ENCODE measurements at regions not wholly inside any gene's neighbourhood (a gene's known extent, or its start where the extent isn't known, plus 50 kb on each side); places are given as distances from the start of the nearest gene placed in this dataset.
A peak's percentile ranks its signal among the peaks of the same experiment; 100 is the strongest.

GRCh38 chr18:10340821-10341220 lies 113.6 kb upstream of the APCDD1 start:
- intact Hi-C loops (cut with DNase I), result no loop called here
- DNase-seq (ENCODE audit: extremely low spot score in 2 of 2), result no peak

GRCh38 chr18:10343778-10344177 lies 110.7 kb upstream of the APCDD1 start:
- DNase-seq (ENCODE audit: extremely low spot score in 2 of 2), result no peak
- H3K4me1 ChIP-seq, result no peaks in the 10 kb centered on the region
- H3K27ac ChIP-seq, result no peak overlapping the region
- no peak for TF ChIP-seq POLR2AphosphoS5 (IDR thresholded peaks at IDR 0.05; ENCODE audit: insufficient read depth in 1 of 2, low read depth in 1 of 2)
- TF ChIP-seq POLR2A (IDR thresholded peaks at IDR 0.05), result no peak
- TF ChIP-seq CTCF (IDR thresholded peaks at IDR 0.05), result no peak
- no peak overlapping the region for H3K4me3 ChIP-seq
- no peaks in the 10 kb centered on the region for H3K36me3 ChIP-seq
- no peaks in the 10 kb centered on the region for H3K27me3 ChIP-seq
- H3K9me3 ChIP-seq, result no peaks in the 10 kb centered on the region
- intact Hi-C loops (cut with DNase I), result no loop called here

More at GRCh38 chr18:10340821-10341220, 113.6 kb upstream of the APCDD1 start:
- H3K27me3 ChIP-seq, result no peaks in the 10 kb centered on the region
- no peak overlapping the region for H3K27ac ChIP-seq
- H3K4me1 ChIP-seq, result peaks cover 8% of the 10 kb centered on the region
- TF ChIP-seq CTCF (IDR thresholded peaks at IDR 0.05) (no peak), POLR2AphosphoS5 (IDR thresholded peaks at IDR 0.05; ENCODE audit: insufficient read depth in 1 of 2, low read depth in 1 of 2) (no peak), POLR2A (IDR thresholded peaks at IDR 0.05) (no peak)
- no peaks in the 10 kb centered on the region for H3K36me3 ChIP-seq
- no peaks in the 10 kb centered on the region for H3K9me3 ChIP-seq
- no peak overlapping the region for H3K4me3 ChIP-seq

- no peaks in the 10 kb centered on the region for H3K4me1 ChIP-seq
- H3K9me3 ChIP-seq, result no peaks in the 10 kb centered on the region
- no peak overlapping the region for H3K4me3 ChIP-seq
- no peak overlapping the region for H3K27ac ChIP-seq
- no peak for TF ChIP-seq POLR2A (IDR thresholded peaks at IDR 0.05)
- TF ChIP-seq POLR2AphosphoS5 (IDR thresholded peaks at IDR 0.05; ENCODE audit: insufficient read depth in 1 of 2, low read depth in 1 of 2), result no peak
- TF ChIP-seq CTCF (IDR thresholded peaks at IDR 0.05), result no peak
- intact Hi-C loops (cut with DNase I), result no loop called here
- DNase-seq (ENCODE audit: extremely low spot score in 2 of 2), result no peak
- H3K36me3 ChIP-seq, result no peaks in the 10 kb centered on the region
- H3K27me3 ChIP-seq, result no peaks in the 10 kb centered on the region
Observed at GRCh38 chr18:10346749-10347415, 107.6 kb upstream of the APCDD1 start.

GRCh38 chr18:10349561-10349960 lies 104.9 kb upstream of the APCDD1 start:
- no peak overlapping the region for H3K4me3 ChIP-seq
- TF ChIP-seq POLR2AphosphoS5 (IDR thresholded peaks at IDR 0.05; ENCODE audit: insufficient read depth in 1 of 2, low read depth in 1 of 2), result no peak
- TF ChIP-seq CTCF (IDR thresholded peaks at IDR 0.05), result no peak
- no peak for TF ChIP-seq POLR2A (IDR thresholded peaks at IDR 0.05)
- no peaks in the 10 kb centered on the region for H3K36me3 ChIP-seq
- DNase-seq (ENCODE audit: extremely low spot score in 2 of 2), result no peak
- peaks cover 18% of the 10 kb centered on the region for H3K4me1 ChIP-seq
- intact Hi-C loops (cut with DNase I), result no loop called here
- no peaks in the 10 kb centered on the region for H3K9me3 ChIP-seq
- no peaks in the 10 kb centered on the region for H3K27me3 ChIP-seq
- no peak overlapping the region for H3K27ac ChIP-seq

GRCh38 chr18:10350661-10351060 lies 103.8 kb upstream of the APCDD1 start:
- no peaks in the 10 kb centered on the region for H3K27me3 ChIP-seq
- H3K4me1 ChIP-seq, result peaks cover 21% of the 10 kb centered on the region
- TF ChIP-seq POLR2A (IDR thresholded peaks at IDR 0.05) (no peak), POLR2AphosphoS5 (IDR thresholded peaks at IDR 0.05; ENCODE audit: insufficient read depth in 1 of 2, low read depth in 1 of 2) (no peak), CTCF (IDR thresholded peaks at IDR 0.05) (no peak)
- intact Hi-C loops (cut with DNase I), result no loop called here
- peak in 1 of 2 donors; percentile 65 for DNase-seq (ENCODE audit: extremely low spot score in 2 of 2)
- no peak overlapping the region for H3K27ac ChIP-seq
- no peaks in the 10 kb centered on the region for H3K36me3 ChIP-seq
- H3K4me3 ChIP-seq, result no peak overlapping the region
- H3K9me3 ChIP-seq, result no peaks in the 10 kb centered on the region
